Astrocyte (in vitro differentiated cells and primary cell): ENCODE measurements at regions not wholly inside any gene's neighbourhood (a gene's known extent, or its start where the extent isn't known, plus 50 kb on each side); places are given as distances from the start of the nearest gene placed in this dataset.

Experiments
- DNase-seq: peaks from one replicate; pipeline ENCODE4 v3.0.0-alpha.2; 2010; ENCODE audit warnings: low read depth
- FAIRE-seq: peaks from 2 replicates; lab custom pipeline; 2011; peaks lifted over from hg19 to GRCh38; lab: Jason Lieb, UNC
- H2AFZ ChIP-seq: 2 replicates; pipeline ENCODE4 v1.6.0; 2012; ENCODE audit warnings: low read depth, low read length, inconsistent platforms
- H3K27ac ChIP-seq: 2 replicates; pipeline ENCODE4 v1.5.1; 2011; ENCODE audit warnings: low read depth, low read length, inconsistent platforms
- H3K27me3 ChIP-seq: 2 replicates; pipeline ENCODE4 v1.6.0; 2011; ENCODE audit warnings: low read length, inconsistent platforms; ENCODE audit not compliant: insufficient read depth
- H3K36me3 ChIP-seq: 2 replicates; pipeline ENCODE4 v1.5.1; 2011; ENCODE audit warnings: low read length, inconsistent platforms; ENCODE audit not compliant: insufficient read depth
- H3K4me1 ChIP-seq: 2 replicates; pipeline ENCODE4 v1.5.1; 2011; ENCODE audit warnings: low read length, inconsistent platforms; ENCODE audit not compliant: insufficient read depth
- H3K4me2 ChIP-seq: 2 replicates; pipeline ENCODE4 v1.6.0; 2012; ENCODE audit warnings: low read length, inconsistent platforms
- H3K4me3 ChIP-seq: 2 replicates; pipeline ENCODE4 v1.5.1; 2011; ENCODE audit warnings: low read depth, mild to moderate bottlenecking, low read length, inconsistent platforms; ENCODE audit not compliant: insufficient read depth
- H3K79me2 ChIP-seq: 2 replicates; pipeline ENCODE4 v1.6.0; 2012; ENCODE audit warnings: mild to moderate bottlenecking, low read length, inconsistent platforms; ENCODE audit not compliant: insufficient read depth
- H3K9ac ChIP-seq: 2 replicates; pipeline ENCODE4 v1.6.0; 2012; ENCODE audit warnings: mild to moderate bottlenecking, low read length, inconsistent platforms
- H3K9me3 ChIP-seq: 2 replicates; pipeline ENCODE4 v1.5.1; 2012; ENCODE audit warnings: low read depth, mild to moderate bottlenecking, low read length, inconsistent platforms; ENCODE audit not compliant: insufficient read depth
- H4K20me1 ChIP-seq: 2 replicates; pipeline ENCODE4 v1.6.0; 2012; ENCODE audit warnings: low read length, inconsistent platforms; ENCODE audit not compliant: insufficient read depth
- H3K27ac Mint-ChIP-seq: one replicate; pipeline ENCODE4 v1.8.0; 2021; ENCODE audit warnings: mild to moderate bottlenecking, mixed read lengths; ENCODE audit not compliant: unreplicated experiment
- H3K27me3 Mint-ChIP-seq: one replicate; pipeline ENCODE4 v1.8.0; 2021; ENCODE audit warnings: low read depth, mixed read lengths; ENCODE audit not compliant: unreplicated experiment
- H3K36me3 Mint-ChIP-seq: one replicate; pipeline ENCODE4 v1.8.0; 2021; ENCODE audit warnings: low read depth, mixed read lengths; ENCODE audit not compliant: unreplicated experiment
- H3K4me1 Mint-ChIP-seq: one replicate; pipeline ENCODE4 v1.8.0; 2021; ENCODE audit warnings: low read depth, mixed read lengths; ENCODE audit not compliant: unreplicated experiment
- H3K4me3 Mint-ChIP-seq: one replicate; pipeline ENCODE4 v1.8.0; 2021; ENCODE audit warnings: mild to moderate bottlenecking, moderate library complexity, mixed read lengths; ENCODE audit not compliant: unreplicated experiment
- H3K9me3 Mint-ChIP-seq: one replicate; pipeline ENCODE4 v1.8.0; 2021; ENCODE audit warnings: mild to moderate bottlenecking, mixed read lengths; ENCODE audit not compliant: unreplicated experiment
- CTCF ChIP-seq: IDR thresholded peaks from 2 replicates; pipeline ENCODE4 v1.5.1; 2011; ENCODE audit warnings: low read depth, mild to moderate bottlenecking, inconsistent platforms, low read length, moderate library complexity; ENCODE audit not compliant: insufficient read depth
- EZH2 ChIP-seq: IDR thresholded peaks from 2 replicates; pipeline ENCODE4 v1.6.1; 2012; ENCODE audit warnings: mild to moderate bottlenecking, low read length, inconsistent platforms; ENCODE audit not compliant: insufficient read depth

- no peaks in the 10 kb centered on the region for H3K9me3 ChIP-seq
- H3K9me3 Mint-ChIP-seq = peaks cover 2% of the 10 kb centered on the region
- FAIRE-seq = peak; percentile 98
- H2AFZ ChIP-seq = peak overlapping the region; percentile 39
- TF ChIP-seq CTCF (no peak), EZH2 (no peak)
- H3K9ac ChIP-seq = peak overlapping the region; percentile 19
- peak overlapping the region; percentile 59 for H3K4me2 ChIP-seq
- H3K4me1 ChIP-seq = peaks cover 58% of the 10 kb centered on the region
- H3K36me3 ChIP-seq = no peaks in the 10 kb centered on the region
- peak overlapping the region; percentile 24 for H3K27ac Mint-ChIP-seq
- no peaks in the 10 kb centered on the region for H3K27me3 Mint-ChIP-seq
- no peaks in the 10 kb centered on the region for H3K36me3 Mint-ChIP-seq
- peak; percentile 87 for DNase-seq
- H3K4me3 ChIP-seq = no peak overlapping the region
- H3K4me1 Mint-ChIP-seq = peaks cover 43% of the 10 kb centered on the region
- H3K27ac ChIP-seq = peak overlapping the region; percentile 66
- H4K20me1 ChIP-seq = no peaks in the 10 kb centered on the region
- H3K4me3 Mint-ChIP-seq = no peak overlapping the region
- no peaks in the 10 kb centered on the region for H3K79me2 ChIP-seq
- H3K27me3 ChIP-seq = no peaks in the 10 kb centered on the region
These were observed 113.0 kb downstream of the QPCT start for GRCh38 chr2:37457401-37457901.

- Histone ChIP-seq H2AFZ (no peak overlapping the region), H3K4me2 (peak overlapping the region; percentile 59), H3K79me2 (no peaks in the 10 kb centered on the region), H3K9ac (peak overlapping the region; percentile 19), H3K4me3 (no peak overlapping the region), H3K4me1 (peaks cover 58% of the 10 kb centered on the region), H3K9me3 (no peaks in the 10 kb centered on the region), H3K36me3 (no peaks in the 10 kb centered on the region), H3K27ac (peak overlapping the region; percentile 66), H4K20me1 (no peaks in the 10 kb centered on the region), H3K27me3 (no peaks in the 10 kb centered on the region)
- no peak for DNase-seq
- Mint-ChIP-seq H3K27me3 (no peaks in the 10 kb centered on the region), H3K36me3 (no peaks in the 10 kb centered on the region), H3K4me1 (peaks cover 43% of the 10 kb centered on the region), H3K9me3 (no peaks in the 10 kb centered on the region), H3K27ac (peak overlapping the region; percentile 99), H3K4me3 (no peak overlapping the region)
- FAIRE-seq = no peak
- TF ChIP-seq EZH2 = no peak
- TF ChIP-seq CTCF = no peak
These were observed 113.7 kb downstream of the QPCT start for GRCh38 chr2:37458133-37458532.
